NCI-H1092 treated with DMSO at 0.1 percent for 48 hours (cell line): ENCODE measurements at regions not wholly inside any gene's neighbourhood (a gene's known extent, or its start where the extent isn't known, plus 50 kb on each side); places are given as distances from the start of the nearest gene placed in this dataset.

Experiments used
- DNase-seq: peaks from one replicate; lab custom pipeline; 2025; lab: John Stamatoyannopoulos, UW

DNA sequence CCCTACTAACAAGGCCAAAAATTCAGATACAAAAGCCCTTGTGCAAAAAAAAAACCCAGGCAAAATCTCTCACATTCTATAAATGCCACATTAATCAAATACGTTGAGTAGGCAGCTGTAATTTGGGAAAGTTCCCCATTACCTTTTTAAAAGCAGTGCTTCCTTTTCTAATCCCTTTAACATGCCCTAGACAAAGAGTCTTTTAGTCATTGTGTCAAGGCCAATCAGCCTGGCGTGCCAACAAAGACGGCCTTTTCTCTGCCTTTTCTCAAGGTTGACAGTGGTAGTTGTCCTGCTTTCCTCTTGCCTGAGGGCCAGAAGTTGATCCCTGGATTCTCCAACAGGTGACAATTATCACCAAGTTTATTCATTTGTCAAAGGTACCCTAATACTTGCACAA, 62.5 kb upstream of the METAP2 start:
- DNase-seq = no peak

DNA sequence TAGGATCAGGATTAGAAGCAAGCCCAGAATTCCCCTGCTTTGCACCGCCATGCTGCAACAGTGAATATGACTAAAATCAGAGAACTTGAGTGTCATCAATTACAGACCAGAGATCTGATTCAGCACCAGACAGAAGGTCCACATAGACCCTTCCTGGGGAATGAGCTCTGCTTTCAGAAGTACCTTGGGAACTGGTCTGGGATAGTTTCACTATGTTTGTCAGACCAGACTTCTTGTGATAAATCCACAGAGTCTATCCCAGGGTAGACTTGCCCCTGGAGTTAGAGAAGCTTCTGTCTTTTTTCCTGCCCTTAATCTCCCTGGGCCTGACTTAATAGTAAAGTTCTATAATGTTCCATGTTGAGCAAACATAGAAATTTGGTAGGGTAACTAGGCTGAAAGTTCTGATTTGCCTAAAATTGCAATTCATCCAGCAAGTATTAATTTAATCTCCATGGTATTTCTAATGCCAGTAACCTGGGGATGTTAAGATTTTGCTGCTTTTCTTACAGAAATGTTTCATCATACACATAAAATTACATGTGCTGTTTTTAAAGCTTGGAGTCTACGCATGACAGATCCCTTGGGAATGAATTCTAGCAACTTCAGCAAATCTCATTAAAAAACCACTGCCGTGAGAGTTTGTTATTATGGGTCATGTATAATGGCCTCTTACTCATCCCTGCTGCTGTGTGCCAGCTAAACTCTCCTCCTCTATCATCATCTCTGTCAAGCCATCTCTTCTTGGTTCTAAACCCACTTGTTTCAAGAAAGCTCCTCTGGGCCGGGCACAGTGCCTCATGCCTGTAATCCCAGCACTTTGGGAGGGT, 61.3 kb upstream of the METAP2 start:
- DNase-seq = no peak

GRCh38 chr12:95413576-95413975, 60.4 kb upstream of the METAP2 start:
- DNase-seq = no peak

DNA sequence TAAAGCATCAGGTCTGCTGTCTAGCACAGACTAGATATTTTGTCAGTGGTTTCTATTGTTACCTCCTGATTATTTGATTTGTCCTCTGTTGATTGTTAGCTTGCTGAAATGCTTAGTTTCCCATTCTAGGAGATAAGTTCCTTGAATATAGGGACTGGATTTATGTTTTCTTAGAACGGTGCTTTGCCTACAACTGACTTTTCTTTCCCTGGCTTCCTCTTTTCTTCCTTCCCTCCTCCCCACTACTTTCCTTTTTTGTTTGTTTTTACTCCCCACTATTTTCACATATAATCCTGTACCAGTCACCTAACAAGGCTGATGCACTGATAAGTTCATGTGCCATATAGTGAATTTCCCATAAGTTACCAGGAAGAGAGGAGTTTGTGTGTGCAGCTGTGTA, 58.5 kb upstream of the METAP2 start:
- DNase-seq = no peak

GRCh38 chr12:95416111-95416636, 57.8 kb upstream of the METAP2 start:
- no peak for DNase-seq

DNA sequence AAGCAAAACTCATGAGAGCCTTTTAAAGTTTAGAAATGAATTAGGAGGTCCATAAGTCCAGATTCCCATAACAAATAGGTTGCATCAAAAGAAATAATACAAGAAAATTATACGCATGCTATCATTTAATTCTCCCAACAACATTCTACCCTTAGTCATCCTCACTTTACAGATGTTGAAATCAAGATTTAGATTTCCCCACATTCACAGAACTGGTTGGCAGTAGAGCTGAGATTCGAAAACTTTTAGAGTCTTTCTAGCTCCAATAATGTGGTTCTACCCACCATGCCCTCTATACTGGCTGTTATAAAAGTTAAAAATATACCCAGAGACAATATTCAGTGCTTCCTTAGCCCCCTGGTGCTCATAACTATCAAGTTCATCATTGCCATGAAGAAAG, 56.6 kb upstream of the METAP2 start:
- no peak for DNase-seq

DNA sequence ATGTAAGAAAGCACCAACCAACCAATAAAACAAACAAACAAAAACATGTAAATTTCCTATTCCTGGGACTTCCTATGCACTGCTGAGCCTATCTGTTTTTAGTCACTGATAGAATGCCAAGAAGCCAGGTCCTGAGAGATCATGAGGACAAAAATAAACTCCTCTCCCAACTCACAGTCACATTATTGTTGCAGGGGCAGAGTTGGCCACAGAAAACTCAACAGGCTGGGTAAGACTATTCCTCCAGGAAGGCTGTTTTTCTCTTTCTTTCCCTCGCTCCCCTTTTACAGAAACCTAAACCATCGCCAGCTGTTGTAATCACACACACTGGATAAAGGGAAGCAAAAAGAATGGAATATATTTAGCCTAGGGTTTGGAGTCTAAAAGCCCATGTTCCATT, 55.8 kb upstream of the METAP2 start:
- DNase-seq = no peak
